NCI-H1930 (cell line): ENCODE measurements at regions not wholly inside any gene's neighbourhood (a gene's known extent, or its start where the extent isn't known, plus 50 kb on each side); places are given as distances from the start of the nearest gene placed in this dataset.
"Not testable (repeated sequence)": the region's sequence is repeated elsewhere in the genome, so short reads cannot be mapped to it uniquely, and the experiment has no call there.

Source experiments
- DNase-seq, 2 experiments: peaks; one replicate each; lab custom pipeline; 2025; lab: John Stamatoyannopoulos, UW

DNA sequence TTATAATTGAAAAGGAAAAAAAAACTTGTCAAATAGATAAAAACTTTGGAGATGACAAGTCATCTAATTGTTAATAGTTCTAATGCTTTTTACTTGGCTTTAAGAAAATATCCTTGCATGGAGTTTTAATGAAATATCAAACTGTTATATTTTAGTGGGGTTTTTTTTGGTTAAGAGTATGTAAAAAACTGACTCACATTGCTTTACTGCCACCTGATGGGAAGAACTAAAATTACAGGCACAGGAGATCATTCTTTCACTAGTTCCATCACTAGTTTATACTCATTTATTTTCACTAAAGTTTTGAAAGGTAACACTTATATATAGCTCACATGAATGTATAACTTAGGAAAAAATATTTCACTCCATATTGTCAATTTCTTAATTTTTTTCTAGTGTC, 309.1 kb downstream of the LMBRD1 start:
- DNase-seq = no peak

GRCh38 chr6:69466979-69467570, 329.7 kb downstream of the LMBRD1 start:
- no peak for DNase-seq

DNA sequence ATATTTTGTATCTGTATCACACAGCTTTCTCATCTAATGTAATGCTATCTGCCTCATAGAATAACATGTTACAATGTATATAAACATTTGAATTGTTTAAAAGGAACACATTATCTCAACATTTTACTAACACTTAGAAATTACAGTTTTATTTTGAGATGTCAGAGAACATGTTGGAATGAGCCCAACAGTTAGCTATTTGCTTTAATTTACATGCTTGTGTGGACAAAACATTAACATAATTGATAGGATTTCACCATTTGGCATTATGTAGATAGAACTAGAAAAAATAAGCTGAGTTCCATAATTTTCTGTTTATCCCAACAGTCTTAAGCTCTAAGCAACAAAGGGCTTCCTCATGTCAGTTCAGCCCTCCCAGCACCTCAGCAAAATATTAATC, 330.9 kb downstream of the LMBRD1 start:
- DNase-seq = no peak

GRCh38 chr6:69456086-69456485, 340.7 kb downstream of the LMBRD1 start:
- no peak for DNase-seq

GRCh38 chr6:69454619-69455018, 342.2 kb downstream of the LMBRD1 start:
- not testable (repeated sequence) for DNase-seq

DNA sequence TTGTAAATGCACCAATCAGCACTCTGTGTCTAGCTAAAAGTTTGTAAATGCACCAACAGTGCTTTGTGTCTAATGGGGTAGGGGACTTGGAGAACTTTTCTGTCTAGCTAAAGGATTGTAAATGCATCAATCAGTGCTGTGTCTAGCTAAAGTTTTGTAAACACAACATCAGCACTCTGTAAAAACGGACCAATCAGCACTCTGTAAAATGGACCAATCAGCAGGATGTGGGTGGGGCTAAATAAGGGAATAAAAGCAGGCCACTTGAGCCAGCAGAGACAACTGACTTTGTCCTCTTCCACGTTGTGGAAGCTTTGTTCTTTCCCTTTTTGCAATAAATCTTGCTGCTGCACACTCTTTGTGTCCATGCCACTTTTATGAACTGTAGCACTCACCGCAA, 346.3 kb downstream of the LMBRD1 start:
- DNase-seq = not testable (repeated sequence)

GRCh38 chr6:69449887-69450286, 346.9 kb downstream of the LMBRD1 start:
- no peak for DNase-seq
